Colon (tissue), 2 donors: ENCODE measurements at regions not wholly inside any gene's neighbourhood (a gene's known extent, or its start where the extent isn't known, plus 50 kb on each side); places are given as distances from the start of the nearest gene placed in this dataset.

Source experiments
- FAIRE-seq: peaks from 2 replicates; lab custom pipeline; 2012; peaks lifted over from hg19 to GRCh38; lab: Jason Lieb, UNC
- donor health status: control.
- donor health status: control.

- no peak for FAIRE-seq
These were observed 821.1 kb downstream of the TRIB2 start for GRCh38 chr2:13537771-13538349.

GRCh38 chr2:13539296-13539695 is 822.6 kb downstream of the TRIB2 start:
- FAIRE-seq: no peak

GRCh38 chr2:13542061-13542460 is 825.3 kb downstream of the TRIB2 start:
- no peak for FAIRE-seq

- no peak for FAIRE-seq
These were observed 825.9 kb downstream of the TRIB2 start for GRCh38 chr2:13542642-13543041.

GRCh38 chr2:13543550-13543949 is 826.8 kb downstream of the TRIB2 start:
- FAIRE-seq: no peak

- no peak for FAIRE-seq
These were observed 828.6 kb downstream of the TRIB2 start for GRCh38 chr2:13545320-13545719.

GRCh38 chr2:13546131-13546530 is 829.4 kb downstream of the TRIB2 start:
- no peak for FAIRE-seq

GRCh38 chr2:13550285-13551231 is 833.8 kb downstream of the TRIB2 start:
- no peak for FAIRE-seq

- no peak for FAIRE-seq
These were observed 841.6 kb downstream of the TRIB2 start for GRCh38 chr2:13558368-13558767.

GRCh38 chr2:13560322-13560721 is 843.6 kb downstream of the TRIB2 start:
- no peak for FAIRE-seq

GRCh38 chr2:13572466-13572865 is 855.7 kb downstream of the TRIB2 start:
- FAIRE-seq: no peak

- no peak for FAIRE-seq
These were observed 858.1 kb downstream of the TRIB2 start for GRCh38 chr2:13574831-13575230.

GRCh38 chr2:13576406-13577036 is 859.8 kb downstream of the TRIB2 start:
- no peak for FAIRE-seq

GRCh38 chr2:13578547-13578946 is 861.8 kb downstream of the TRIB2 start:
- no peak for FAIRE-seq

GRCh38 chr2:13581471-13581870 is 864.7 kb downstream of the TRIB2 start:
- no peak for FAIRE-seq

- FAIRE-seq: no peak
These were observed 866.9 kb downstream of the TRIB2 start for GRCh38 chr2:13583609-13584008.

- FAIRE-seq: no peak
These were observed 867.3 kb downstream of the TRIB2 start for GRCh38 chr2:13584020-13584419.

GRCh38 chr2:13585732-13586131 is 869.0 kb downstream of the TRIB2 start:
- FAIRE-seq: no peak

- no peak for FAIRE-seq
These were observed 879.5 kb downstream of the TRIB2 start for GRCh38 chr2:13596233-13596632.

GRCh38 chr2:13597176-13597575 is 880.4 kb downstream of the TRIB2 start:
- FAIRE-seq: no peak

- FAIRE-seq: no peak
These were observed 884.8 kb downstream of the TRIB2 start for GRCh38 chr2:13601506-13601905.

GRCh38 chr2:13604951-13605661 is 888.4 kb downstream of the TRIB2 start:
- no peak for FAIRE-seq

GRCh38 chr2:13607139-13607538 is 890.4 kb downstream of the TRIB2 start:
- FAIRE-seq: no peak
